ENCODE measurements at regions not wholly inside any gene's neighbourhood (a gene's known extent, or its start where the extent isn't known, plus 50 kb on each side); places are given as distances from the start of the nearest gene placed in this dataset.

DNA sequence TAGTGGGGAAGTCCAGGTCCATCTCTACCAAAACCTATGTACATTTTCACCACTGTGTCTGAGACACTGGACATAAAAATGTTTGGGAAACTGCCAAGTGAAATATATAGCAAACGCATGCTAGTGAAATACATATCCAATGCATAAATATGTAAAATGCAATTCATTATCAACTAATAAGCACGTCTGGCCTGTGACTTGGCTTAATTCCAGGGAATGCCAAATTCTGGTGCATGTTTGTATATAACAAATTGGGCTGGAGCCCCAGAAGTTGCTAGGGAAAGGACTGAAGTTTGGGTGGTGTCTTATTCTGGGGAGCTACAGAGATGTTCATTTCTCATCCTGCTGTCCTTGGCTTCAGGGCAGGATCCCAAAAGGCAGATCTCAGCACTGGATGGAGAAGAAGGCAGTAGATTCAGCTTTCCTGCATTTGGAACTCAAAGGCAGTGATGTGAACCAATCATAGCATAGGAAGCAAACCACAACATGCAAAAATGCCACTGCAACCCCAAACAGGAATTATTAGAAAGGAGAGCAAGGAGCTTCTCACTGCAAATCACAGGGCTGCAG, 184.3 kb downstream of the HS3ST3A1 start:
- ChIA-PET CTCF (ENCODE audit: partially characterized antibody) (no interaction called here), POLR2A (ENCODE audit: partially characterized antibody) (no interaction called here)
- no peak overlapping the region for H4K91ac ChIP-seq (replicated peaks; ENCODE audit: insufficient read length, low read length)
- no peak overlapping the region for H4K8ac ChIP-seq (ENCODE audit: extremely low read depth, insufficient read depth, low read length)
- no peak overlapping the region for H2BK15ac ChIP-seq (ENCODE audit: low read length)
- H3K23me2 ChIP-seq (ENCODE audit: low read depth, low read length), result no peaks in the 10 kb centered on the region
- H2BK120ac ChIP-seq (replicated peaks; ENCODE audit: low read depth, low read length), result no peak overlapping the region
- no peak overlapping the region for H3K4me3 ChIP-seq (ENCODE audit: extremely low read depth in 1 of 4, insufficient read depth in 2 of 4, low read depth in 3 of 4, low read length in 4 of 4)
- H3K9me3 ChIP-seq (ENCODE audit: insufficient read depth in 2 of 2, low read depth in 1 of 2, low read length in 1 of 2), result no peaks in the 10 kb centered on the region
- H3K4ac ChIP-seq (replicated peaks; ENCODE audit: insufficient read length, low read depth, low read length), result no peak overlapping the region
- H3K9ac ChIP-seq (replicated peaks in 1 of 4; ENCODE audit: extremely low read depth in 1 of 4, low read depth in 3 of 4, low read length in 3 of 4), result no peak overlapping the region
- H2BK20ac ChIP-seq (ENCODE audit: low read length), result no peak overlapping the region
- H3K18ac ChIP-seq (ENCODE audit: extremely low read depth, low read length), result no peak overlapping the region
- H3K27ac ChIP-seq (ENCODE audit: low read depth, low read length), result no peak overlapping the region
- H2BK5ac ChIP-seq (ENCODE audit: low read depth, low read length), result no peak overlapping the region
- no peak overlapping the region for H2AFZ ChIP-seq (ENCODE audit: low read length)
- no peak overlapping the region for H2BK12ac ChIP-seq (ENCODE audit: low read depth, low read length)
- H4K5ac ChIP-seq (ENCODE audit: insufficient read length, low read depth, low read length), result no peak overlapping the region
- no peaks in the 10 kb centered on the region for H3K36me3 ChIP-seq (ENCODE audit: control insufficient read depth in 2 of 4, insufficient read depth in 4 of 4, low read length in 3 of 4)
- DNase-seq (ENCODE audit: low read depth in 1 of 2, low spot score in 2 of 2), result no peak
- H3K4me1 ChIP-seq (replicated peaks in 1 of 4; ENCODE audit: control insufficient read depth in 3 of 4, insufficient read depth in 4 of 4, low read length in 3 of 4), result no peaks in the 10 kb centered on the region
- no peak overlapping the region for H3K4me2 ChIP-seq (ENCODE audit: insufficient read depth in 1 of 2, low read depth in 2 of 2, low read length in 2 of 2)
- no peaks in the 10 kb centered on the region for H3K79me2 ChIP-seq (ENCODE audit: control insufficient read depth in 1 of 2, insufficient read depth in 2 of 2, low read length in 2 of 2)
- H3K79me1 ChIP-seq (ENCODE audit: low read depth, low read length), result no peaks in the 10 kb centered on the region
- H3K56ac ChIP-seq (replicated peaks; ENCODE audit: insufficient read length, low read depth, low read length), result no peak overlapping the region
- H2AK5ac ChIP-seq (ENCODE audit: low read depth, low read length), result no peak overlapping the region
- no peak overlapping the region for H3K23ac ChIP-seq (ENCODE audit: insufficient read length)
- H3K14ac ChIP-seq (ENCODE audit: insufficient read length), result no peak overlapping the region
- no peaks in the 10 kb centered on the region for H4K20me1 ChIP-seq (replicated peaks in 1 of 2; ENCODE audit: control insufficient read depth in 1 of 2, insufficient read depth in 2 of 2, low read length in 2 of 2)
- H3K27me3 ChIP-seq (replicated peaks in 1 of 4; ENCODE audit: control insufficient read depth in 3 of 4, extremely low read depth in 1 of 4, insufficient read depth in 3 of 4, low read length in 3 of 4), result peaks cover 0 to 1% (median 0%) of the 10 kb centered on the region in 4 experiments; a peak in 1 of 7 replicates
- no peak for FAIRE-seq
- WGBS, 2 experiments (ENCODE audit: extremely low coverage in 1 of 2, insufficient coverage in 1 of 2, insufficient read length in 1 of 2, insufficient replicate concordance in 2 of 2, low coverage in 1 of 2, low lambda C conversion rate in 2 of 2, missing lambda C conversion rate in 1 of 2), result 94% methylated on average over 2 of the region's 2 CpGs; no CpG with 5 or more reads in 1 of the 2 experiments
- TF ChIP-seq NRF1 (IDR thresholded peaks at IDR 0.05; ENCODE audit: low read depth, low read length) (no peak), SIX5 (IDR thresholded peaks at IDR 0.05; ENCODE audit: low read depth, low read length) (no peak), POLR2A (IDR thresholded peaks at IDR 0.05; ENCODE audit: control extremely low read depth in 1 of 2, low read depth in 2 of 2, low read length in 2 of 2) (no peak), POU5F1 (IDR thresholded peaks at IDR 0.05; ENCODE audit: low read depth, low read length) (no peak), FOSL1 (IDR thresholded peaks at IDR 0.05; ENCODE audit: insufficient read depth, low read depth, low read length) (no peak), CTBP2 (IDR thresholded peaks at IDR 0.05; ENCODE audit: borderline replicate concordance, insufficient read depth, insufficient read length, low read length) (no peak), RBBP5 (IDR thresholded peaks at IDR 0.05; ENCODE audit: borderline replicate concordance, low read depth, low read length) (no peak), HDAC6 (IDR thresholded peaks at IDR 0.05; ENCODE audit: low read depth, low read length) (no peak), JUND (IDR thresholded peaks at IDR 0.05; ENCODE audit: low read length) (no peak), ASH2L (IDR thresholded peaks at IDR 0.05; ENCODE audit: low read length) (no peak), TAF1 (IDR thresholded peaks at IDR 0.05; ENCODE audit: low read depth, low read length) (no peak), NANOG (IDR thresholded peaks at IDR 0.05; ENCODE audit: insufficient read depth, low read depth, low read length, poor library complexity, severe bottlenecking) (no peak), EP300 (IDR thresholded peaks at IDR 0.05; ENCODE audit: borderline replicate concordance in 1 of 2, low read depth in 2 of 2, low read length in 2 of 2) (no peak)
- TF ChIP-seq, protein P1, sequence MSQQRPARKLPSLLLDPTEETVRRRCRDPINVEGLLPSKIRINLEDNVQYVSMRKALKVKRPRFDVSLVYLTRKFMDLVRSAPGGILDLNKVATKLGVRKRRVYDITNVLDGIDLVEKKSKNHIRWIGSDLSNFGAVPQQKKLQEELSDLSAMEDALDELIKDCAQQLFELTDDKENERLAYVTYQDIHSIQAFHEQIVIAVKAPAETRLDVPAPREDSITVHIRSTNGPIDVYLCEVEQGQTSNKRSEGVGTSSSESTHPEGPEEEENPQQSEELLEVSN (IDR thresholded peaks at IDR 0.05), result no peak
